Left cardiac atrium (tissue), 4 donors: ENCODE measurements at regions not wholly inside any gene's neighbourhood (a gene's known extent, or its start where the extent isn't known, plus 50 kb on each side); places are given as distances from the start of the nearest gene placed in this dataset.
"Not testable (repeated sequence)": the region's sequence is repeated elsewhere in the genome, so short reads cannot be mapped to it uniquely, and the experiment has no call there.

ENCODE experiments used
- ATAC-seq, 2 donors: fragments of 200-7000 bp; cut with Tn5 transposase; one replicate each; pipeline ENCODE4 v1.9.1; 2020; ENCODE audit warnings: mild to moderate bottlenecking in 2 of 2, moderate library complexity in 2 of 2
- DNase-seq: peaks from one replicate; pipeline ENCODE4 v3.0.0-alpha.2; 2020
- intact Hi-C, 2 donors: fragments of 100-400 bp; cut with DNase I; formaldehyde crosslinking; loops; one replicate each; pipeline versions ENCODE4 v1.14.1 to v1.15.1; 2022 to 2023
- donor health status: DM: no; HTN: yes; CAD: no.
- donor health status: DM: no; HTN: yes; CAD: no; lungs with severe emphysema.
- donor health status: DM: yes; HTN: yes; CAD: no.
- donor health status: Dilated cardiomyopathy.

GRCh38 chr7:46080595-46081159 lies 159.6 kb upstream of the IGFBP3 start:
- no peak for ATAC-seq
- DNase-seq: no peak
- intact Hi-C loops: no loop called here

DNA sequence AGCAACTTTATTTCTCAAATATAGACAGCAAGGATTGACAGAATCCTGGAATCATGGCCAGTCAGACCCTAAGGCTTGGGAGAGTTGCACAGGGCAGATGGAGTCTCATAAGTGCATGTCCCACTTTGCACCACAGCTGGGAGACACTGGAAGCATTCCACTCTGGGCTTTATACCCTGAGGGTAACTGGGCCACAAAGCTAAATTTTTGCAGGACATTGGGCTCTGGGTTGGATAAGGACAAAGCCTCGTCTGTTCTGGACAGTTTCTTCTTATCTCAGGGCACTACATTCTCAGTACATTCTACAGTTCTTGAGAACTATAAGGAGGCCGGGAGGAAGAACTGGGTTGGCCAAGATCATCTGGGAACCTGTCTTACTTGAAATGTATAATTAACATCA lies 158.3 kb upstream of the IGFBP3 start:
- DNase-seq (no peak), ATAC-seq (no peak)
- intact Hi-C loops: no loop called here

GRCh38 chr7:46076527-46076926 lies 155.5 kb upstream of the IGFBP3 start:
- ATAC-seq (no peak), DNase-seq (no peak)
- intact Hi-C loops: no loop called here

GRCh38 chr7:46072722-46073121 lies 151.7 kb upstream of the IGFBP3 start:
- no peak for ATAC-seq
- no peak for DNase-seq
- intact Hi-C loops: no loop called here

DNA sequence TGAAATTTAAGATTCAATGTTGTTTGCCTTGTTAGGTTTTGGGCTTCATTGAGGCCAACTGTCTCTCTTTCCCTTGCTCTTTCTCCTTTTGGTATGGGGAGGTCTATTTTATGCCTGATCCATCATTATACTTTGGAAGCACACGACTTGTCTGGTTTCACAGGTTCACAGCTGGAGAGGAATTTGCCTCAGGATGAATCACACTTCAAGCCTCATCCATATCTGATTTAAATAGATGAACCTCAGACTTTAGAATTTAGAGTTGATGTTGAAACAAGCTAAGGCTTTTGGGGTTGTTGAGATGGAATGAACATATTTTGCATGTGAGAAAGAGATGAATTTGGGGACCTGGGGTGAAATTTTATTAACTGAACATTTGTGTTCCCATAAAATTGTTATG lies 150.5 kb upstream of the IGFBP3 start:
- ATAC-seq (no peak), DNase-seq (no peak)
- intact Hi-C loops: no loop called here

- DNase-seq (no peak), ATAC-seq (no peak)
- intact Hi-C loops: no loop called here
Observed at GRCh38 chr7:46071076-46071475, 150.0 kb upstream of the IGFBP3 start.

GRCh38 chr7:46068159-46068558 lies 147.1 kb upstream of the IGFBP3 start:
- DNase-seq (no peak), ATAC-seq (no peak)
- intact Hi-C loops: no loop called here

DNA sequence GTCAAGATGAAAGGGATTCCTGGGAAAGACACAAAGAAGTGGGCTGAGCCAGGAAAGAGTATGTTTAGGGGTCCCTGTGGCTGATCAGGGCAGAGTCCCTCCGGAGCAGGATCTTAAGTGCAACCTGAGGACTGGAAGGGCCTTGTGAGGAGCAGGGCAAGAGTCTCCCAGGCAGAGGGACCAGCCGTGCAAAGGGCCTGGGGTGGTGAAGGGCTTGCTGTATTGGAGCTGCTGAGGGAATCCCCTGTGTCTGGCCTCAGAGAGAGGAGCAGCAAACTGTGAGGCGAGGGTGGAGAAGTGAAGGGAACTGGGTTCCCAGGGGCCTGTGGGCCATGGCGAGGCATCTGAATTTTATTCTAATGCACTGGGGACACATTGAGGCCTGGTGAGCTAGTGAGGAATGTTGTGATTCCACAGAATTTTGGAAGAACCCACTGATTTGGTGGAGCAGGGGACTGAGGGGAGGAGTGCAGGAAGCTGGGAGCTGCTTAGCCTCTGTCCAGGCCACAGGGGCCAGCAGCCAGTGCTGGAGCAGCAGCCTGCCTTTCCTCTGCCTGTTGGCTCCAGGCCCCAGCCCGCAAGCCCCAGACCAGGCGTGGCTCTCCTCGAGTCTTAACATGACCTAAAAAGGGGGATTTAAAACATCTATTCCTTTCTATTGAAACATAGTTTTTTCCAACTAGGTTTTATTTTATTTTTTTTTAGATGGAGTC lies 138.4 kb upstream of the IGFBP3 start:
- intact Hi-C loops: no loop called here

GRCh38 chr7:46058086-46058823 lies 137.2 kb upstream of the IGFBP3 start:
- intact Hi-C loops: no loop called here
- ATAC-seq: no peak

More for the DNA sequence above, 138.4 kb upstream of the IGFBP3 start:
- ATAC-seq (peak; percentile 89 to 97), DNase-seq (peak; percentile 53)

GRCh38 chr7:46054915-46055314 lies 133.8 kb upstream of the IGFBP3 start:
- intact Hi-C loops: no loop called here
- ATAC-seq (no peak), DNase-seq (no peak)

More at GRCh38 chr7:46058086-46058823, 137.2 kb upstream of the IGFBP3 start:
- DNase-seq: no peak

GRCh38 chr7:46054272-46054671 lies 133.2 kb upstream of the IGFBP3 start:
- peak; percentile 59 to 81 for ATAC-seq
- DNase-seq: peak; percentile 51
- intact Hi-C loops: no loop called here

GRCh38 chr7:46047581-46047980 lies 126.5 kb upstream of the IGFBP3 start:
- DNase-seq (no peak), ATAC-seq (no peak)
- intact Hi-C loops: no loop called here

- DNase-seq, ATAC-seq, intact Hi-C loops: not testable (repeated sequence)
Observed at GRCh38 chr7:46043338-46043737, 122.3 kb upstream of the IGFBP3 start.

- intact Hi-C loops, ATAC-seq, DNase-seq: not testable (repeated sequence)
Observed at GRCh38 chr7:46039813-46040212, 118.7 kb upstream of the IGFBP3 start.

DNA sequence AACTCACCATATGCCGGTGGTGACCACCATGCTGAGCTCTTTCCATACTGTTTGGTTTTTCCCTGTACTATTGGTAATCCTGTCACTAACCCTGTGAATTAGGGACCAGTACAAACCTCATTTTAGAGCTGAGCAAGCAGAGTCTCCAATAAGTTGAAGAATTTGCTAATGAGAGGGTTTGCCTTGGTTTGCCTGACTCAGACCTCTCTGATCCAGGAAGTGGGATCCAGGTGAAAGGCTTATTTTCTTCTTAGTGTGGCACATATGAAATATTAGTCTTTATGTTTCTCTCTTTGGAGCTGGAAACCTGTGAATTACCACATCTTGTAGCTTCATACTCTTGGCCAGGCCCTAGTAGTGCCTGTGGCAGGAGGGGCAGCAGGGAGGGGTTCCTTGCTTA lies 114.1 kb upstream of the IGFBP3 start:
- DNase-seq: no peak
- intact Hi-C loops: no loop called here

GRCh38 chr7:46034056-46034768 lies 113.1 kb upstream of the IGFBP3 start:
- intact Hi-C loops: no loop called here
- no peak for DNase-seq
- ATAC-seq: peak; percentile 30 to 82

More for the DNA sequence above, 114.1 kb upstream of the IGFBP3 start:
- ATAC-seq: no peak

GRCh38 chr7:46033592-46033991 lies 112.5 kb upstream of the IGFBP3 start:
- peak; percentile 73 to 75 for ATAC-seq
- no peak for DNase-seq

GRCh38 chr7:46032942-46033341 lies 111.9 kb upstream of the IGFBP3 start:
- ATAC-seq (peak in 1 of 2 donors; percentile 6), DNase-seq (no peak)
- intact Hi-C loops: no loop called here

More at GRCh38 chr7:46033592-46033991, 112.5 kb upstream of the IGFBP3 start:
- intact Hi-C loops: no loop called here

DNA sequence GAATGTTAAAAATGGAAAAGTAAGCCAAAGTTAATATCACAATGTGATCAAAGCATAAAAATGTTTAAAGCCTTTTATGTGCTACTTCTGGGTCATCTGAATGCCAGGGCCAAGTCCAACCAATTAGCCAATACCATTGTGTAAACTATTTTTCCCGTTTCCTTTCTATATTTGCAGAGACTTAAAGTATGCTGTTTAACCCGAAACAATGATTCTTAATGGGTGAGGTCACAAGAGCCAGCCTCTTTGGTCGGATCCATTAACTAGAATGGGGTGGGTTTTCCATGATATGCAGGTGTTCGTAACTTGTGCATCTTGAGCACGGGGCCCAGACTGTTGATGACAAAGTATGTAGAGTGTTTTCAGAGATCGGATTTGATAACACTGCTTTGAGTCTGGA lies 111.3 kb upstream of the IGFBP3 start:
- DNase-seq: no peak
- no peak for ATAC-seq
- intact Hi-C loops: no loop called here
